Stimulated activated CD4-positive, alpha-beta T cell treated with anti-CD3 and anti-CD28 coated beads, Interleukin-4, amount 100 ng/mL, for 1 hour (primary cell): ENCODE measurements at regions not wholly inside any gene's neighbourhood (a gene's known extent, or its start where the extent isn't known, plus 50 kb on each side); places are given as distances from the start of the nearest gene placed in this dataset.
"Not testable (repeated sequence)": the region's sequence is repeated elsewhere in the genome, so short reads cannot be mapped to it uniquely, and the experiment has no call there.

ENCODE experiments used
- DNase-seq: peaks from one replicate; pipeline ENCODE4 v3.0.0-alpha.2; 2020

GRCh38 chr4:11647433-11647832, 218.7 kb upstream of the HS3ST1 start:
- DNase-seq = no peak

- not testable (repeated sequence) for DNase-seq
Observed at GRCh38 chr4:11643081-11643480, 214.4 kb upstream of the HS3ST1 start.

GRCh38 chr4:11640584-11640983, 211.9 kb upstream of the HS3ST1 start:
- DNase-seq = no peak

DNA sequence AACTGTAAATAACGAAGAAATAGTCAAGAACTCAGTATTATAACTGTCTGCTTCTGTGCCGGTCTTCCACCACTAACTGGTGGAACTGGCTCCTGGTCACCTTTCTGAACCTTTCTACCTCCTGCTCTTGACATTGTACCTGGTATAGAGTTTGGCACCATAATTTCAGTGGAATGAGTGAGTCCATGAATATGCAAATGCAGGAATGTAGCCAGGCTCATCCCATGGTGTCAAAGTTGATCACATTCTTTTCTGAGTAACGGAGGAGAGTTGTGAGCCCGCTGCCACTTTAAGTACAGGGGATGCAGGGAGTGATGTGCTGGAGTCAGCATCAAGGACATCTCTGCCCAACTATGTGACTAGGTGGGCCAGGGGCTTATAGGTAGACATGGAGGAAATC, 207.9 kb upstream of the HS3ST1 start:
- no peak for DNase-seq

- no peak for DNase-seq
Observed at GRCh38 chr4:11636031-11636430, 207.3 kb upstream of the HS3ST1 start.

DNA sequence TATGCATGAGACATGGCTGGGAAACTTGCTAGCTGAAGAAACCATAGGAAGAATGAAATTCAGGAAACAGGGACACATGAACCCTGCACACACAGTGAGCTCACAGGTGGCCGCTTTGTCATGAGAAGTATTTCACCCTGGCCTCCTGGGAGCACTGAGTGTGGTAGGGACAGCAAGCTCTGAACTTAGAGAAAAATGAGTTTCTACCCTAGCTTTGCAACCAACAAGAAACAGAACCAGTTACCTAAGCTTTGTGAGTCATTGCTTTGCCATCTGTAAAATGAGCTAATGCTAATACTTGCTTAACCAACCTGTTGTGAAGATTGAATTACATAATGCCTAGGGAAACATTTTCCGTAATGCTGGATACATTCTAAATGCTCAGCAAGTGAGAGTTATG, 206.6 kb upstream of the HS3ST1 start:
- DNase-seq = no peak

GRCh38 chr4:11634283-11634682, 205.6 kb upstream of the HS3ST1 start:
- no peak for DNase-seq

DNA sequence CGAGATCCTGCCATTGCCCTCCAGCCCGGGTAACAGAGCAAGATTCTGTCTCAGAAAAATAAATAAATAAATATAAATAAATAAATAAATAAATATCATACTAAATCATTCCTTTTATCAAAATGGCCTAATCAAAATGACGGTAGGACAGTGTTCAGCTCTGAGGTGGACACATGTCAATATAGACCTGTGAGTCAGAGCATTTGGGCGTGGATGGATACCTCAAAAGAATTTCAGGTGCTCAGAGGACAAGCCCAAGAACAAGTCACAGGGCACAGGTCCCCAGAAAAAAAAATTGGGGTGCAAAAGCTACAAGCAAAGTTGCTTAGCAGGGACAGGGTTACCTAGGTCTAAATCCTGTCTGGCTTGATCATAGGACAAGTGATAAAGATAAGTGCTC, 204.7 kb upstream of the HS3ST1 start:
- DNase-seq = no peak

DNA sequence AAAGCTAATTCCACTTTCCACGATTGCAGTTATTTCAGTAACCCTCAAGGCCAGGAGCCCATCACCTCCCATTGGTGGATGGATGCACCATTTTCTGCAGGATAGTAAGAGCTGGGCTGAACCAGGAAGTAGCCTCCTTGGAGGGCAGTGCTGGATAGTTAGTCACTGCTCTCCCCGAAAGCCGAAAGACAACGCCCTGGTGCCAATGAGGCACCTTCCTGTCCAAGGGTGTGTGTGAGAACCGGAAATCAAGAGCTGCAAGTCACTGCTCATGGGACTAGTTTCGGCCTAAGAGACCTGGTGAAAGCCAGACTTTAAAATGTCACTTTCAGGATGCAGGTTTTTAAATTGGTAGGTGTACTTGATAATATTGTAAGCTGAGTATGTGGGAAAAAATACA, 203.8 kb upstream of the HS3ST1 start:
- DNase-seq = no peak

DNA sequence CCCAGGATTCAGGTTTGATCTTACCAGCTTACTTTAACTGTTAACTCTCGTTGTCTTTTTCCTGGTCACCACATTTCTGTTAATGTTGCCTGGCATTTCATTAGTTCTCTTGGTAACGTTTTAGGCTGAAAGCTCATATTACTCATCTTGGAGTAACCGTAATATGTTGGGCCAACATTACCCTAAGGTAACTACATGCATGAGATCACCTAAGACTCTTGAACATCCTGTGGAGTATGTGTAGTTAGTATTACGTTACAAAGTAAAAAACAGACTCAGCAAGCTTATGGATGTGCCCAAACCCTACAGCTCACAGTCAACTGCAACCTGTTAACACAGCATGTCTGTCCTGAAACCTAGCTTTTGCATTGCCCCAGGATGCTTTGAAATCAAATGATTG, 203.3 kb upstream of the HS3ST1 start:
- DNase-seq = no peak

- DNase-seq = no peak
Observed at GRCh38 chr4:11631416-11631815, 202.7 kb upstream of the HS3ST1 start.

DNA sequence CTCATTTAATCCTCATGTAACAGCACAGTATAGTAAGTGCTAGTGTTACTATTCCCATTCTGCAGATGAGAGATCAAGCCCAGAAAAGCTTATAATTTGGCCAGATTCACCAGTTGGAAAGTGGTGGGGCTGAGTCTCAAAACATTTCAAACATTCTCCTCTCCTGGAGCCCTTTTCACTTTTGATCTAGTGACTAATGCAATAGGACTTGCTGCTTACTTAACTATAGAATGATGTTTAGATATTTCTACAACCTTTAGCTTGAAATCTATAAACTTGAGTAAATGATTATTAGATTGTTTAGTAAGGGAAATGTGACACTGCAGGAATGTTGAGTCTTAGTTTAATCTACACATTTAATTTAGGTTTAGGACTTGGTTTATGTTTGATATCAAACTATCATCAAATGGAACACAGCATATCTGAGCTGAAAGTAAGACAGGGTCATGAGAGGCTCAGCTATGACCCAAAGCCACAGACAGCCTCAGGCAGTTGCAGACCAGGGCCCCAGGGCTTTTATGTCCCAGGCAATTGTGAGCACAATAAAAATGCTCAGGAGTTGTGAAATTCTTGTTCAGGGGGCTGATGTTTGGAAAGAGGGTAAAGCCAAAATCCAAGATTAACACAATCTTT, 199.5 kb upstream of the HS3ST1 start:
- no peak for DNase-seq

GRCh38 chr4:11626066-11626465, 197.4 kb upstream of the HS3ST1 start:
- no peak for DNase-seq

- DNase-seq = no peak
Observed at GRCh38 chr4:11625211-11625610, 196.5 kb upstream of the HS3ST1 start.

- DNase-seq = no peak
Observed at GRCh38 chr4:11624370-11624769, 195.7 kb upstream of the HS3ST1 start.

DNA sequence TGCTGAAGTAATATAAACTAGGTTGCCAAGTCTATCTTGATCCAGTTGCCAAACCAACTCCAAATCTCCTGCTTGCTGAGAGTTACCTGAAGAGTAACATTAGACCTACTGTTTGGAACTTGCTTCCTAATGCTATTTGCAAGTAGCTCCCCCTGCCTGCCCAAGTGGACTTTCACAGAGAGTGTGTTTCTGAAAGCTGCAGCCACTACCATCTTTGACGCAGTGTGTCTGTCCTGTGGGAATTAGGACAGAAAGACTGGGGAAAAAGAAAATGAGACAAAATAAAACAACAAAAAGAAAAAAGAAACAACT, 195.0 kb upstream of the HS3ST1 start:
- no peak for DNase-seq

DNA sequence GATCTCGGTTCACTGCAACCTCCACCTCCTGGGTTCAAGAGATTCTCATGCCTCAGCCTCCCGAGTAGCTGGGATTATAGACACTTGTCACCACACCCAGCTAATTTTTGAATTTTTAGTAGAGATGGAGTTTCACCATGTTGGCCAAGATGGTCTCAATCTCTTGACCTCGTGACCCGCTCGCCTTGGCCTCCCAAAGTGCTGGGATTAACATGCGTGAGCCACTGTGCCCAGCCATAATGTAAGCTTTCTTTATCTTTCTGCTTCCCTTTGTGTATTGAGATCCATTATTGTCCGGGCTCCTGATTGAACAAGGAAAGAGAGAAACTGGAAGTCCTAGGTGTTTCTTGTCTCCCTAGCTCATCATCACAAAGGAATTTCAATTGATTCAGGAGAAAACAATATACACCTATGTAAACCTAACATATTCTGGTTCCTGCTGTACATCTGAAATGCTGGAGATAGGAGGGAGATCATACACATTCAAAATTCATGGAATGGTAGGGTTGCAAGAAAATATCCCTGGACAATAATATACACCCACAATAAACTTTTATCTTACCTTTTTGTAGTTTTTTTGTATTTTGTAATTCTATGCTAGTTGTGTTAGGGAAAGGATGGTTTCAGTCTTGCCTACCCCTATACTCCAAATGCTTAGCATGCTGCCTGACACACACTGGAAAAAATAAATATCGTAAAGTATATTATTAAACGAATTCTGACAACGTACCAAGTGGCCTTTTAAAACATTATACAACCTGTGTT, 194.4 kb upstream of the HS3ST1 start:
- DNase-seq = no peak

DNA sequence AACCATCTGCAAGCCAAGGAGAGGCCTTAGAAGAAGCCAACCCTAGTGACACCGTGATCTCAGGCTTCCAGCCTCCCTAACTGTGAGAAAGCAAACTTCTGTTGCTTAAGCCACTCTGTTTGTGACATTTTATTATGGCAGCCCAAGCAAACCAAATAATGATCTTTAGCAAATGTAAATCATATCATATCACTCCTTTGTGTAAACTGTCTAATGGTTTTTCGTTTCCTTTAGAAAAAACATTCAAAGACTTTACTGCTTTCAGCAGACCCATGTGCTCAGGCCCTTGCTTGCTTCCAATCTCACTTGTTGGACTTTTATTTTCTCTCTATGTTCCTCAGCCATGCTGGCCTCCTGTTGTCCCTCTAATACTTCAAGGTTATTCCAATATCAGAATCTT, 192.2 kb upstream of the HS3ST1 start:
- DNase-seq = no peak

DNA sequence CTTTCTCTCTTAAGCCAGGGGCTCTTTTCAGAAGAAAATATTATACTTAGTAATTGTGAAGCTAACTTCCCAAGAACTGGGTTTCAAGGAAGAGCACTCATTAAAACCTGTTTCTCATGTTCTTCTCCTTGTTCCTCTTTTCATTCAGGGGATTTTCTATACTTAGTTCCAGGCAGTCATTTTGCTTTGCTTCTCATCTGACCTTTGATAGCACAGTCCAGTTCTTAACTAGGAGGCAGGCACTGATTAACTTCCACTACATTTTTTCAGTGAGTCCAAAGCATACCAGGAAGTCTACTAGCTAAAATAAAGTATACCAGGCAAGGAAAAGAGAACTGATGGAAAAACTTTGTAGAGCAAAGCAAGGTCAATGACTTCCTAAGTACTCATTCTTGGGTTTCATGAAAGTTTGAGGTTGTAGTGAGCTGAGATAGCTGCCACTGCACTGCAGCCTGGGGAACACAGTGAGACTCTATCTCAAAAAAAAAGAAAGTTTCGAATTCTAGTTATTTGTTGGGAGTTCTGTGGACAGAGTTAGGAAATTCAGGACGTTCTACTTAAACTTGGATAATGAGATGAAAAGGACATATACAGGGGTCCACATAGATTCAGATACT, 190.1 kb upstream of the HS3ST1 start:
- no peak for DNase-seq

DNA sequence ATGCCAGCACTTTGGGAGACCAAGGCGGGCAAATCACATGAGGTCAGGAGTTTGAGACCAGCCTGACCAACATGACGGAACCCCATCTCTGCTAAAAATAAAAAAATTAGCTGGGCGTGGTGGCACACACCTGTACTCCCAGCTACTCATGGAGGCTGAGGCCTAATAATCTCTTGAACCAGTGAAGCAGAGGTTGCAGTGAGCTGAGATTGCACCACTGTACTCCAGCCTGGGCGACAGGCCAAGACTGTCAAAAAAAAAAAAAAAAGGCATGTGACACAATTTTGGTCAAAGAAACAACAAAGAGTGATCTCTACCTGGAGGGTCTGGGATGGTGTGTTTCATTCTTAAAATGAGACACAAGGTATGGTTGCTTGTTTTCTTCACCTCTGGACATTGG, 188.2 kb upstream of the HS3ST1 start:
- no peak for DNase-seq

- no peak for DNase-seq
Observed at GRCh38 chr4:11615601-11616000, 186.9 kb upstream of the HS3ST1 start.

DNA sequence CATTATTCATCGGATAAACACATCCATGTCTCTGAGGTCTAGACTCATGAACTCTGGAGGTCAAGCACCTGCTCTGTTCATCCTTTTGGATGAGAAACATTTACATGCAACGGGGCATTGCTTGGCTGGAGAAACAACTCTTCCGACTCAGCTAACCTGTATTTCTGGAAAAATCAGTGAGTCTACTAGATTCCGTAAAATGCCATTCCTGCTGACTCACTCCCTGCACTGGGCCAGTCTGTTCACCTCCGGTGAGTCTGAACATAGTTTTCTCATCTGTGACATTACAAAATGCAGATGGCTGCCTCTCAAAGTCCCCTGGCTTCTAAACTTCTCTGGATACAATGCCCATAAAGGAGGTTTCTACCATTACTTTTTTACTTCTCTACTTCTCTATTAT, 185.7 kb upstream of the HS3ST1 start:
- no peak for DNase-seq

DNA sequence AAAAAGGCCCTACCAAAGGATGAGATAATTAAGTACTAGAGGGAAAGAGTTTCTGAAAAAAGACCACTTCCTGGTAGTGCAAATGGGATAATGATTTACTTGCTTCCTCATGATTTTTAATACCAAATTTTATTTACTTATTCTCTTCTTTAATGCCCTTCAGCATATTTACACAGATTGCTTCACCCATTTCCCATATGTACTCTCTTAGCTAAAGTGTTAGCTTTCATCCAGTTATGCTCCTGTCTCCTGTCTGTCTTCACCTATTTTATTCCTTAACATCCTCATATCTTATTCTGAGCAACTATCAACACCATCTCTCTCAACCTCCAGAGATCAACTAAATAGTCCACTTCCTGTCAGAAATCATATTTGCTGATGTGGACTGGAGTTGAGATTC, 183.2 kb upstream of the HS3ST1 start:
- no peak for DNase-seq

DNA sequence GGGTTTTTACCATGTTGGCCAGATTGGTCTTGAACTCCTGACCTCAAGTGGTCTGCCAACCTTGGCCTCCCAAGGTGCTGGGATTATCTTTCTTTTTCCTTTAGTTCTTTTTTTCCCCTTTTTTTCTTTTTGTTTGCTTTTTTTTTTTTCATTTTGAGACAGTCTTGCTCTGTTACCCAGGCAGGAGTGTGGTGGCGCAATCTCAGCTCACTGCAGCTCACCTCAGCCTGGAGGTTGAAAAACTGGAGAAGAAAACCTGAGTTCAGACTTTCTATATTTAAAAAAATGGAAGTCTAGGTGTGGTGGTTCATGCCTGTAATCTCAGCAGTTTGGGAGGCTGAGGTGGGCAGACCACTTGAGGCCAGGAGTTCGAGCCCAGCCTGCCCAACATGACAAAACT, 181.1 kb upstream of the HS3ST1 start:
- DNase-seq = no peak

DNA sequence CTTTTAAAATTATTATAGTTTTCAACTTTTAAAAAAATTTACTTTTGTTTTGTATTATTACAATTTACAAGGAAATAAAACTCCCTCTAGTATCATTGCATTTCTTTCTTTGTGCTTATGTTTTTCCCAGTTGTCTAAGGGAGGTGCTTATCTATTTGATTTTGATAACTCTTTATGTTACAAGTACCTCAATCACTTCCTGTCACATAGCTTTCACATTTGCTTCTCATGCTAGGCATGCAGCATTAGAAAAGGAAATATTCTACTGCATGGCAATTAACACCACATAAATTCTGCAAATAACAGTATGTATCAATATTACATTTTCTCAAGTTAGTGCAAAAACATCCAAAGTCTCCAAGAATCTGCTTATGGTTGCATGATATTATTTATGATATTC, 180.3 kb upstream of the HS3ST1 start:
- DNase-seq = no peak
